Mucosa of gallbladder (tissue), 1 donor: ENCODE measurements at regions not wholly inside any gene's neighbourhood (a gene's known extent, or its start where the extent isn't known, plus 50 kb on each side); places are given as distances from the start of the nearest gene placed in this dataset.

Experiments used
- DNase-seq: peaks from one replicate; pipeline ENCODE4 v3.0.0-alpha.2; 2020; ENCODE audit warnings: low spot score
- donor health status: DM: no; HTN: no; CAD: no.

- DNase-seq: no peak
These were observed 139.1 kb upstream of the POU3F2 start for GRCh38 chr6:98695091-98695801.

GRCh38 chr6:98711380-98711779, 123.0 kb upstream of the POU3F2 start:
- no peak for DNase-seq

GRCh38 chr6:98716341-98716740, 118.0 kb upstream of the POU3F2 start:
- DNase-seq: no peak

GRCh38 chr6:98717322-98717877, 117.0 kb upstream of the POU3F2 start:
- DNase-seq: no peak

- DNase-seq: no peak
These were observed 116.4 kb upstream of the POU3F2 start for GRCh38 chr6:98717988-98718387.

- no peak for DNase-seq
These were observed 109.8 kb upstream of the POU3F2 start for GRCh38 chr6:98724537-98724936.

GRCh38 chr6:98747273-98747672, 87.1 kb upstream of the POU3F2 start:
- DNase-seq: no peak

- DNase-seq: no peak
These were observed 86.4 kb upstream of the POU3F2 start for GRCh38 chr6:98747960-98748359.

- no peak for DNase-seq
These were observed 74.9 kb upstream of the POU3F2 start for GRCh38 chr6:98759459-98759858.

GRCh38 chr6:98764373-98764911, 69.9 kb upstream of the POU3F2 start:
- no peak for DNase-seq

GRCh38 chr6:98769546-98769945, 64.8 kb upstream of the POU3F2 start:
- no peak for DNase-seq

GRCh38 chr6:98775205-98775604, 59.2 kb upstream of the POU3F2 start:
- no peak for DNase-seq

GRCh38 chr6:98777762-98778161, 56.6 kb upstream of the POU3F2 start:
- DNase-seq: no peak

GRCh38 chr6:98779618-98780017, 54.8 kb upstream of the POU3F2 start:
- no peak for DNase-seq

GRCh38 chr6:98782772-98783171, 51.6 kb upstream of the POU3F2 start:
- no peak for DNase-seq

- no peak for DNase-seq
These were observed 50.8 kb upstream of the POU3F2 start for GRCh38 chr6:98783578-98783977.
